ENCODE measurements at regions not wholly inside any gene's neighbourhood (a gene's known extent, or its start where the extent isn't known, plus 50 kb on each side); places are given as distances from the start of the nearest gene placed in this dataset.

DNA sequence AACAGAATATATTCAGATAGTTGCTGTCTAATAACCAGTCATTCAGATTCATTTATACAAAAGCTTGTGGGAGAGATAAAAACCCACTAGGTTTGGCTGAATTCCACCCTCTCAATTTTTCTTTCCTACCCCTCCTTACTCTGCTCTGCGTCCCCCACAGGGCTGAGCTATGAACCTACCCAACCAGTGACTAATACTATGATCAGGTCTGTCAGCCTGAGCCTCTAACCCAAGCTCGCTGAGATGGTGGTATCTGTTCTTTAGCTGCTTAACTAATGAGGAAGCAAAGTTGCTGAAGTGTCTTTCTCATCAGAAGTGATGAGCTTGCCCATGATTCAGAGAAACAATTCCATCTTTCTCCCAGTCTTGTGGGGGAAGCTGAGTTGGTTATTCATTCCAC is 248.7 kb upstream of the GPR26 start:
- H3K36me3 ChIP-seq = no peaks in the 10 kb centered on the region
- H3K27ac ChIP-seq = no peak overlapping the region
- 71 to 86% (median 79%) methylated on average over 2 of the region's 2 CpGs for WGBS, 5 donors
- TF ChIP-seq, protein P1, sequence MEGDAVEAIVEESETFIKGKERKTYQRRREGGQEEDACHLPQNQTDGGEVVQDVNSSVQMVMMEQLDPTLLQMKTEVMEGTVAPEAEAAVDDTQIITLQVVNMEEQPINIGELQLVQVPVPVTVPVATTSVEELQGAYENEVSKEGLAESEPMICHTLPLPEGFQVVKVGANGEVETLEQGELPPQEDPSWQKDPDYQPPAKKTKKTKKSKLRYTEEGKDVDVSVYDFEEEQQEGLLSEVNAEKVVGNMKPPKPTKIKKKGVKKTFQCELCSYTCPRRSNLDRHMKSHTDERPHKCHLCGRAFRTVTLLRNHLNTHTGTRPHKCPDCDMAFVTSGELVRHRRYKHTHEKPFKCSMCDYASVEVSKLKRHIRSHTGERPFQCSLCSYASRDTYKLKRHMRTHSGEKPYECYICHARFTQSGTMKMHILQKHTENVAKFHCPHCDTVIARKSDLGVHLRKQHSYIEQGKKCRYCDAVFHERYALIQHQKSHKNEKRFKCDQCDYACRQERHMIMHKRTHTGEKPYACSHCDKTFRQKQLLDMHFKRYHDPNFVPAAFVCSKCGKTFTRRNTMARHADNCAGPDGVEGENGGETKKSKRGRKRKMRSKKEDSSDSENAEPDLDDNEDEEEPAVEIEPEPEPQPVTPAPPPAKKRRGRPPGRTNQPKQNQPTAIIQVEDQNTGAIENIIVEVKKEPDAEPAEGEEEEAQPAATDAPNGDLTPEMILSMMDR (IDR thresholded peaks at IDR 0.05) = no peak
- intact Hi-C loops (cut with DNase I; ENCODE audit: low total_unique reads) = no loop called here
- no peaks in the 10 kb centered on the region for H3K4me1 ChIP-seq
- no peaks in the 10 kb centered on the region for H3K9me3 ChIP-seq
- no peaks in the 10 kb centered on the region for H3K27me3 ChIP-seq
- DNase-seq = no peak
- no peak overlapping the region for H3K4me3 ChIP-seq

DNA sequence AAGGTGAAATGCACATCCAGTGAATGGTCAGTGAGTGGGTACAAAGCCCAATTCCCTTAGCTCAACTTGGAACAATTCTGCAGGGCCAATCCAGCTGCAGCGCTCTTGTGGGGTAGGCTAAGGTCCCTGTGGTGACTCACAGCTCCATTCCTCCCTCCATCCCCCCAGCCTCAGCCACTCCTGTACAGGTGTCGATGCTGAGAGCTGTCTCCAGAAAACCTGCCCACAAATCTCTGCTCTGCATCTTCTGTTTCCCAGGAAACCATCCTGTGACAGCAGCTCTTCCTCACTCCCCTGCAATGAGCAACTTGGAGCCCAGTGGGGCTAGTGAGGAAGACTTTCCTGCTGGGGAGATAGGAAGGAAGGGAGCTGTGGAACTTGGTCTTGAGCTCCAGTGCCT is 244.7 kb upstream of the GPR26 start:
- Histone ChIP-seq H3K9me3 (no peaks in the 10 kb centered on the region), H3K27me3 (peaks cover 0 to 16% (median 0%) of the 10 kb centered on the region in 3 donors), H3K36me3 (no peaks in the 10 kb centered on the region), H3K27ac (no peak overlapping the region), H3K4me1 (no peaks in the 10 kb centered on the region), H3K4me3 (no peak overlapping the region)
- TF ChIP-seq POLR2A (IDR thresholded peaks at IDR 0.05) (no peak), POLR2AphosphoS5 (IDR thresholded peaks at IDR 0.05) (no peak), EP300 (IDR thresholded peaks at IDR 0.05) (no peak)
- TF ChIP-seq, protein P1 (IDR thresholded peaks at IDR 0.05) = no peak
- 58 to 83% (median 77%) methylated on average over 2 of the region's 2 CpGs for WGBS, 5 donors
- no peak for DNase-seq
- intact Hi-C loops (cut with DNase I; ENCODE audit: low total_unique reads) = no loop called here

- intact Hi-C loops (cut with DNase I; ENCODE audit: low total_unique reads) = no loop called here
- Histone ChIP-seq H3K9me3 (no peaks in the 10 kb centered on the region), H3K36me3 (no peaks in the 10 kb centered on the region), H3K4me1 (no peaks in the 10 kb centered on the region), H3K4me3 (no peak overlapping the region), H3K27me3 (peaks cover 0 to 22% (median 0%) of the 10 kb centered on the region in 3 donors), H3K27ac (no peak overlapping the region)
- DNase-seq = no peak
- no peak for TF ChIP-seq POLR2AphosphoS5 (IDR thresholded peaks at IDR 0.05)
- no peak for TF ChIP-seq POLR2A (IDR thresholded peaks at IDR 0.05)
- no peak for TF ChIP-seq EP300 (IDR thresholded peaks at IDR 0.05)
- TF ChIP-seq, protein P1 (IDR thresholded peaks at IDR 0.05) = no peak
- 91 to 94% (median 91%) methylated on average over 5 of the region's 5 CpGs for WGBS, 5 donors
Observed at GRCh38 chr10:123422261-123422660, 243.9 kb upstream of the GPR26 start.

GRCh38 chr10:123424537-123424936 is 241.6 kb upstream of the GPR26 start:
- Histone ChIP-seq H3K4me1 (peaks cover 0 to 3% (median 0%) of the 10 kb centered on the region in 4 donors), H3K4me3 (no peak overlapping the region), H3K27me3 (peaks cover 0 to 29% (median 0%) of the 10 kb centered on the region in 3 donors), H3K9me3 (no peaks in the 10 kb centered on the region), H3K36me3 (no peaks in the 10 kb centered on the region), H3K27ac (no peak overlapping the region)
- no peak for TF ChIP-seq POLR2AphosphoS5 (IDR thresholded peaks at IDR 0.05)
- no peak for DNase-seq
- intact Hi-C loops (cut with DNase I; ENCODE audit: low total_unique reads) = no loop called here
- 81 to 93% (median 87%) methylated on average over 6 of the region's 6 CpGs for WGBS, 5 donors

GRCh38 chr10:123425680-123426079 is 240.5 kb upstream of the GPR26 start:
- no peak for DNase-seq
- H3K27me3 ChIP-seq = peaks cover 0 to 33% (median 0%) of the 10 kb centered on the region in 3 donors
- H3K27ac ChIP-seq = no peak overlapping the region
- no peak overlapping the region for H3K4me3 ChIP-seq
- intact Hi-C loops (cut with DNase I; ENCODE audit: low total_unique reads) = no loop called here
- TF ChIP-seq POLR2AphosphoS5 (IDR thresholded peaks at IDR 0.05) = no peak
- TF ChIP-seq, protein P1 (IDR thresholded peaks at IDR 0.05) = no peak
- no peak for TF ChIP-seq POLR2A (IDR thresholded peaks at IDR 0.05)
- no peak for TF ChIP-seq EP300 (IDR thresholded peaks at IDR 0.05)
- no peaks in the 10 kb centered on the region for H3K36me3 ChIP-seq
- 70 to 78% (median 71%) methylated on average over 6 of the region's 6 CpGs for WGBS, 5 donors
- H3K4me1 ChIP-seq = peaks cover 0 to 3% (median 0%) of the 10 kb centered on the region in 4 donors
- no peaks in the 10 kb centered on the region for H3K9me3 ChIP-seq

All from stomach (tissue), 8 donors.